Activated CD8-positive, alpha-beta memory T cell treated with anti-CD3 and anti-CD28 coated beads for 4 hours (primary cell): ENCODE measurements at regions not wholly inside any gene's neighbourhood (a gene's known extent, or its start where the extent isn't known, plus 50 kb on each side); places are given as distances from the start of the nearest gene placed in this dataset.
"Not testable (repeated sequence)": the region's sequence is repeated elsewhere in the genome, so short reads cannot be mapped to it uniquely, and the experiment has no call there.

Source experiments
- DNase-seq, 2 donors: peaks; one replicate each; pipeline ENCODE4 v3.0.0-alpha.2; 2020; ENCODE audit warnings: low read depth in 2 of 2

DNA sequence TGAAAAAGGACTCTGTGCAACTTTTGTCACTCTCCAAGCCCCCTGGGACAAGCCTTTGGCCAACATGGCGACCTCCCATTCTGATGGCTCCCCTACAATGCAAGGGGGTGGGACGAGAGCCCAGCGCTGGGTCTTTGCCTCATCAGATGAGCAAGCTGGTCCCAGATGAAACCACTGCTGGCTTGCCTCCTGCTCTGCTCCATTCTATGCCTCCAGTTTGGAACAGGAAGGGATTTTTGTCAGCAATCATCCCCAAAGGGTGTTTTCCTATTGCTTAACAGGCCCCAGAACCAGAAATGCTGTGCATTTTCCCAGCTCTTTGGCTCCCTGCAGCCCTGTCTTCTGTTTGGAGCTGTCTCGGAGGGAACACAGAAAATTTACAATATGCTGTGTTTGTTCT lies 412.7 kb downstream of the MAFB start:
- no peak for DNase-seq

GRCh38 chr20:40275738-40276137 lies 413.3 kb downstream of the MAFB start:
- no peak for DNase-seq

DNA sequence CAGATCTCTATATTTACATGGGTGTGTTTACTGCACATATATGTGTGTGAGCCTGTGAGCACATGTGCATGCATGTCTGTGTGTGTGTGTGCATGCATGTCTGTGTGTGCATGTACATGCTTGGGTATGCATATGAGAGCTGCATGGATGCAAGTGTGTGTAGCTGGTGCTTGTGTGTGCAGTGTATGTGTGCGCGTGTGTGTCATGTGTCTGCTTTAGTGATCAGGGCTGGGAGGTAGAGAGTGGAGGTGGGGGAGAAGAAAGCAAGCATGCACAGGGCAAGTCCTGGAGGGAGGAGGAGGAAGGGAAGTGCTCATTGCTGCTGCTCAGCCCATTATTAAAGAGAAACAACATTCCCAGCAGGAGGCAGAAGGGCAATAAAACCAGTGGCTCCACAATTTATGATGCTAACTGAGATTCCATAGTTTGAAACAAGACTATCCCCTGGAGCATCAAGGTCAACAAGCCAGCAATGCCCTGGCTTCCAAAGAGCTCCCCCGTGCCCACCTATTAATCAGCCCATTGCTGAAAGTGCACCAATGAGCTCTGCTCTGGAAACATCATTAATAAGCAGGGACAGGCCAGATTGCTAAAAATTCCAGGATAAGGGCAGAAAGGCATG lies 414.0 kb downstream of the MAFB start:
- DNase-seq, result no peak

DNA sequence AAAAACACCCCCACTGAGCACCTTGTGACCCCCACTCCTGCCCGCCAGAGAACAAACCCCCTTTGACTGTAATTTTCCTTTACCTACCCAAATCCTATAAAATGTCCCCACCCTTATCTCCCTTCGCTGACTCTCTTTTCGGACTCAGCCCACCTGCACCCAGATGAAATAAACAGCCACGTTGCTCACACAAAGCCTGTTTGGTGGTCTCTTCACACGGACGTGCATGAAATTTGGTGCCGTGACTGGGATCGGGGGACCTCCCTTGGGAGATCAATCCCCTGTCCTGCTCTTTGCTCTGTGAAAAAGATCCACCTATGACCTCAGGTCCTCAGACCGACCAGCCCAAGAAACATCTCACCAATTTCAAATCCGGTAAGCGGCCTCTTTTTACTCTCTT lies 419.8 kb downstream of the MAFB start:
- DNase-seq, result not testable (repeated sequence)

GRCh38 chr20:40268321-40269075 lies 420.5 kb downstream of the MAFB start:
- no peak for DNase-seq

GRCh38 chr20:40265825-40266533 lies 423.1 kb downstream of the MAFB start:
- no peak for DNase-seq

DNA sequence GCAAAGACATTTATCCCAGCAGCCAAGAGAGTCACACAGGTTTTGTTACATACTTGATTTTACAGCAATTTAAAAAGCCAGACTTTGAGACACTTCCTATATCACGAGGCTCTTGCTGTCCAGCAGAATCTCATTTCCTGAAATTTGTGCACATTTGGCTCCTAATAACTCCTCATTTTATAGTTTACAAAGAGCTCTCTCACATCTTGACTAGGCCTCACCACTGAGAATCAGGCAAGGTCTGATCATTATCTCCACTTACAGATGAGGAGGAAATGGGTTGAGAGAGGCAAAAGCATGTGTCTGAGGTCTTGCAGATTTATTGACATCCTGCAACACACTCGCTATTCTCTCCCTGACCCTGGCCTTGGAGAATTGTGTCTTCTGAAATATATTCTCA lies 426.8 kb downstream of the MAFB start:
- no peak for DNase-seq

DNA sequence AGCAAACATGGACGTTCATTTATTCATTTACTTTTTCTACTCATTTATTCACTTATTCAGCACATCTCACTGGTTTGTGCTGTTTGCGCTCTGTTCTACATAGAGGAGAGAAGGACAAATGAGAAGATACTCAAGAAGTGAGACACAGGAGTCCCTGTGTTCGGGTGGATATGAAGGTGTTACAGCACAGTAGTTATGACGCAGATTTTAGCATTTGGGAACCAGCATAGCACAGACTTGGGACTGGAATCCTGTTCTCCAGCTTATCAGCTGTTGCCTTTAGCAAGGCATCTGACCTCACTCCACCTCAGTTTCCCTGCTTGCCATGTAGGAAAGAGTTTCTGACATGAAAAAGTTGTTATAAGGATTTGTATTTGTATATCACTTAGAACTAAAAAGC lies 430.1 kb downstream of the MAFB start:
- DNase-seq, result no peak

DNA sequence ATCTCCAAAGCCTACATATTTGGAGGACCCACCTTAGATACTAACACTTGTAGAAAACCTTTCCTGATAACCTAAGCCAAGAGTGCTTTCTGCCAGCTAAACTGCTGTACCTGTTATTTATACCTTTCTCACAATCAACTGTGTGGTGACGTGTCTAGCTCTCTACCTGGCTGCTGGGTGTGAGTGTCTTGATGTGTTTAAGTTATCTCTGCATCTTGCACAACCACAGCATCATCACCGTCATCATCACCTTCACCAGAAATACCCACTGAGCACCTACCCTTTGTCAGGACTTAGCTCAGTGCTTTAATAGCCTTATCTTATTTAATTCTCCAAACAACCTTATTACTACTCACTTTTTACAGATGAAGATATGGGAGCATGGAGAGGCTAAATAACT lies 431.3 kb downstream of the MAFB start:
- no peak for DNase-seq

DNA sequence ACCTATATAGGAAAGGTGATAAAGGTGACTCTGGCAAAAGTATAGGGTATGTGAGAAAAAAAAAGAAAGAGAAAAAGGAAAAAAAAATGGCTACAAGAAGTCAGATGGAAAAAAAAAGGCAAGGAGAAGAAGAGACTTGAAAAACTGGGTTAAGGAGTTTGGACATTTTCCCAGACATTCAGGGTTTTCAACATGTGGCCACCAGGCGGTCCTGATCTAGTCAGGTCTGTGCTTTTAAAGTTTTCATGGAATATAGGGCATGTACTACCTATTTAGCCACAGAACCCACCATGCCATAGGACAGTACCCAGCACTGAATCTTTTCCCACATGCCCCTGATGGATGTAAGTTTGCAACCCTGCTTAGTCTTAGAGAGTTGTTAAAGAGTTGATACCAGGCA lies 433.7 kb downstream of the MAFB start:
- DNase-seq, result no peak

- no peak for DNase-seq
Observed at GRCh38 chr20:40254023-40254772, 434.8 kb downstream of the MAFB start.

GRCh38 chr20:40251284-40251932 lies 437.6 kb downstream of the MAFB start:
- DNase-seq, result no peak

DNA sequence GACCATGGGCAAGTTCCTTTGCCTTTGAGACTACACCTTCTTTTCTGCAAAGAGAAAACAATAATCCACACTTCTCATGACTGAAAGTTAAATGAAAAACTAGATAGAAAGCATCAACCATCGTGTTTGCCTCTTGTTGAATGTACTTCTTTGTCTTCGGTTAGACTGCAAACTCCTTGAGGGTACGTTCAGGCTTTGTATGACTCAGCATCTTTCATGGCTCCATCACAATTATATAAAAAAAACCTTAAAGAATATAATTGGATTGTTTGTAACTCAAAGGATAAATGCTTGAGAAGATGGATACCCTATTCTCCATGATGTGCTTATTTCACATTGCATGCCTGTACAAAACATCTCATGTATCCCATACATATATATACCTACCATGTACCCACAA lies 439.2 kb downstream of the MAFB start:
- no peak for DNase-seq

GRCh38 chr20:40245829-40246228 lies 443.2 kb downstream of the MAFB start:
- no peak for DNase-seq

DNA sequence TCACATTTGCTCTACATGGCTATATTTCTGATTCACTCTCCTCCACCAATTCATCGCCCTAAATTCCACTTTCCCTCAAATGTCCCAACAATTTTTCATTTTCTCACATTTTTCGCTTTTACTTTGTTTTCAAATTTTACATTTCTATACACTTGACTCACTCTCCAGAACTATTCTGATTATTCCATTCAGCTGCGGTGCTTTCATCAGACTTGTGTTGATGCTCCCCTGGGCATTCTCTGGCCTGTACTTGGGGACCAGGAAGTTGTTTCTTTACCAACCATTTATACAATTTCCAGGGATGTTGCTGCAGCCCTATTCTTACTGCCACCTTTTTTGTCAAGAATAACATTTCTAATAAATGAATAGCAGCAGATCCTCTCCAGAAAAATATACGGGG lies 444.8 kb downstream of the MAFB start:
- DNase-seq, result no peak

- no peak for DNase-seq
Observed at GRCh38 chr20:40241596-40242343, 447.3 kb downstream of the MAFB start.

DNA sequence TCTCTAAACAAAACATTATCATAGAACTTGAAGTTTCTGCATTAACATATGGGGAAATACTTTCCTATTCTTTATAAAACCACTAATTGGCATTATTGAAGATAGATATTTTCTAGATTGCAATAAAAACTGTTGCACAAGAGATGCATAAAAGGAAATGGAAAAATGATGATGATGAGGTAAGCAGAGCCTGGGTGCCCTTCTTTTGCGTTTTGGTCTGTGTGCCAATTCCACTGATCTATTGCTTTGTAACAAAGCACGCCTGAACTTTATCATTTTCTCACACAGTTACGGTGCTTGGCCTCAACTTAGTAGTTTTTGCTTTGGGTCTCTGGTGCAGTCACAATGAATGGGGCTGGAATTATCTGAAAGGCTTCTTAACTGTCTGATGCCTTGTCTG lies 450.5 kb downstream of the MAFB start:
- DNase-seq, result no peak

DNA sequence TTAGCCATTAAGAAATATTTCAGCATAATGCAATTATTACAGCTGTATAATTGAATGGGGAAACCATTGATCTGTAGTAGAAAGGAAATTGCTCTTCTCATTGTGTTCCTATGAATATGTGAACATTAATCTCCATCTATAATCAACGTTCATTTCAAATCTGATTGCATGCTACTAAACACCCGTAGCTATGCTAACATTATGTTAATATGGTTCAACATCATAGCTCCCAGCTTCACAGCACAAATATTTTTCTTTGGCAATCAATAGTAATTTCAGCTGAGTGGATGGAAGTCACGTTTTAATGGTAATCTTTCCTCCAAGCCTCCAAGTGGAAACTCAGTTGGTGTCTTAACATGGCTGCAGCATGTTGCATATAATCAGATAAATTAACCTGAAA lies 454.4 kb downstream of the MAFB start:
- DNase-seq, result no peak

- DNase-seq, result no peak
Observed at GRCh38 chr20:40233406-40233805, 455.6 kb downstream of the MAFB start.

- DNase-seq, result no peak
Observed at GRCh38 chr20:40232756-40233155, 456.3 kb downstream of the MAFB start.

- DNase-seq, result no peak
Observed at GRCh38 chr20:40232273-40232672, 456.8 kb downstream of the MAFB start.
